NOMO-1 (cell line): ENCODE measurements at regions not wholly inside any gene's neighbourhood (a gene's known extent, or its start where the extent isn't known, plus 50 kb on each side); places are given as distances from the start of the nearest gene placed in this dataset.

Source experiments
- DNase-seq, 2 experiments: peaks; one replicate each; lab custom pipeline; 2025; ENCODE audit not compliant: unreplicated experiment in 2 of 2; lab: John Stamatoyannopoulos, UW

GRCh38 chr10:36704124-36704523 is 421.3 kb upstream of the ANKRD30A start:
- DNase-seq, result no peak

DNA sequence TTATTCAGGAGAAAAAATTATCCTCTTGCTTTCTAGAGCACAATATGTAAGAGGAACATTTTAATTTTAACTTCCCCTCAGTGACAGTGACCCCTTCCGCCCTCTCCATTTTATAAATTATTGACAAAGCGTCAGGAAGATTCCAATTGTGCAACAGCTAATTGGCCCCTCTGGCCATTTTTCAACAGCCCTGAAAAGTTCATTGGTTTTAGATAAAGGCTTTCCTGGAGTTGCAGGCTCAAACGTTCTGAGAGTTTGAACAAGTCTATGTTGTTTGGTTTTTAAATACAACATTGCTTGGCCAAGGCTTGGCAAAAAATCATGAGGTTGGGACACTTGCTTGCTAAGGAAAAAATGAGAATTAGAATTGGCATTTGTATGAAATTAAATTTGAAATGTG is 422.2 kb upstream of the ANKRD30A start:
- no peak for DNase-seq

DNA sequence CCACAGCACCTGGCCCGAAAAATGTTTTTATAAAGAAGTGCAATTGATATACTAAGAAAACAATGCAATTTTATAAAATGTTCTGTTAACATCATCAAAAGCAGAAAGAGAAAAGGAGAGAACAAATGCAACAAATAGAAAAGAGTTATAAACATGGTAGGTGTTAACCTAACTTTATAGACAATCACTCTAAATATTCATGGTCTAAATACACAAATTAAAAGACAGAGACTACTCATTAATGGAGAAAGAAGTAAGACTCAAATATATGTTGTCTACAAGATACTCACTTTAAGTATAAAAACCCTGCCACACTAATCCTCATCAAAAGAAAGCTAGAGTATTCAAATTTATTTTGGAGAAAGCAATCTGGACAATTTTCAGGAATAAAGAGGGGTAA is 425.3 kb upstream of the ANKRD30A start:
- no peak for DNase-seq

DNA sequence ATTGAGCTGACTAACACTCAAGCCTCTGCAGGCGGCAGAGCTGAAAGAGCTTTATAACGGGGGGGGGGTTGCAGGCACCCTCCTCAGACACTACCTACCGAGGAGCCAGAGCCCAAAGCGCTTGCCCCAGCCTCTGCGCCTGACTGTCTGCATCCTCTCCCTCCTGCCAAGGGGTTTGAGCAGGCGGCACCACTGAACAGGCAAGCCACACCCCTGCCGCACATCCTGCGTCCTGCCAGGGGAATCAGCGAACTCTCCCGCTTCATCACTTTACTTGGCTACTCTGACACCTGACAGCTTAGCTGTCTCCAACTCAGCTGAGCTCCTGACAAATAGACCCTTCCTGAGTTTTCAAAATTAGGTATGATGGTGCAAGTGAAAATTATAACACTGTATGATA is 432.6 kb upstream of the ANKRD30A start:
- DNase-seq, result no peak

- DNase-seq, result no peak
These were observed 436.7 kb upstream of the ANKRD30A start for GRCh38 chr10:36688717-36689116.

DNA sequence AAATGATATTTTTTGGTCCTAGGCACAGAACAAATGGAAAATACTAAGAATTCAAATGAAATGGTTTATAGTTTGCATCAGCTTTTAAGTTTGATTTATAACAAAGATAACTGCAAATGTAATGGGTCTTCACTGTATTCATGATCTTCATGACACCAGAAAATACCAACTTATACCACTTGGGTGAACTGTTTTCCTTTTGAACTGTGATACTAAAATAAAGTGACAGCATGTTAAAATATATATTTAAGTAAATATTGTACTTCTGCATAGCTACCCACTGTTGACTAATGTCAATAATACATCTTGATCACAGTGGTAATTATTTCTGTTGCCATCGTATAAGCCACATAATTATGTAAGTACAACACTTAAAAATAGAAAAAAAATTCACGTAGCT is 442.0 kb upstream of the ANKRD30A start:
- DNase-seq, result no peak

- DNase-seq, result no peak
These were observed 443.4 kb upstream of the ANKRD30A start for GRCh38 chr10:36681751-36682632.

- no peak for DNase-seq
These were observed 445.8 kb upstream of the ANKRD30A start for GRCh38 chr10:36679554-36679953.

- DNase-seq, result no peak
These were observed 448.0 kb upstream of the ANKRD30A start for GRCh38 chr10:36677431-36677768.

DNA sequence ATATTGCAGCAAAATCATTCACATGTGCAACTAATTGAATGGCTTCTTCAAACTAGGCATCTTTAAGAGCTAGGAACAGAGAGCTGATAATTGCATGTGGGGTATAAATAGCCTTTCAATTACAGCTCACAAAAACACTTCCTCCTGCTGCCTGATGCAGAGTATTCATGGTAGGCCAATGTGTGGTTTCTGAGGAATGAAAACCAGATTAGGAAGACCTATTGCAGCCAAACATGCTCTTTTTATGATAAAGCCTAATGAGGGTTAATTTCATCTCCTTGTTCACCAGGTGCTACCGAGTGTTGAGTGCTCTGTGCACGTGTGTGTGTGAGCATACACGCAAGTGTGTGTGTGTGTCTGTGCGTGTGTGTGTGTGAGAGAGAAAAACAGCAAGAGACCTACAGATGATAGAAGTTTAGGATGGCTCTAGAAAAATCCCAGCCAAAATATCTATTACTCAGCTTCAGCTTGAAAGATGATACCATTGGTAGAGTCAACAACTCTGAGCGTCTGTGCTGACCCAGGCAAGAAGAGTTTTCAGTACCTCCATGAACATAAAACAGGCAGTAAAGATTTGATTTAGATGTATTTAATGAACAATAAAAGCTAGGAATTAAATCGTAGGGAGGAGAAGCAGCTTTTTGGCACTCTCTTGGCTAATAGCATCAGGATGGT is 448.5 kb upstream of the ANKRD30A start:
- DNase-seq, result no peak

DNA sequence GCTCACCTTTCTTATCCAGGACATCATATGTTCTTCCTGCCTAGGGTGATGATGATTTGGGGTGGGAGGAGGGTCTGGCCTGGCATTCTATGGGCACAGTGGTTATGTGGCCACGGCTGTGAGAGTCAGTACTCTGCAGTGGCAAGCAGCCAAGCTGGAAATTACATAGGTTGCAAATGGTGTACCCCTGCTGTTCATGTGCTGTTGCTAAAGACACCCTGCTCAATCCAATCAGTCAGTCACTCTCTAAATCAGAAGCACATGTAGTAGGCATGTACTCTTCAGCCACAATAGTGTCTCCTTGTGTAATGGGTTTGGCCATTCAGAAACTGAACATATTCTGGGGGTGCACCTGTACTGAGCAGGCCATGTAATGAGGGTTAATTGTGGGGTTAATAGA is 449.1 kb upstream of the ANKRD30A start:
- DNase-seq, result no peak

- no peak for DNase-seq
These were observed 449.9 kb upstream of the ANKRD30A start for GRCh38 chr10:36675458-36675880.

DNA sequence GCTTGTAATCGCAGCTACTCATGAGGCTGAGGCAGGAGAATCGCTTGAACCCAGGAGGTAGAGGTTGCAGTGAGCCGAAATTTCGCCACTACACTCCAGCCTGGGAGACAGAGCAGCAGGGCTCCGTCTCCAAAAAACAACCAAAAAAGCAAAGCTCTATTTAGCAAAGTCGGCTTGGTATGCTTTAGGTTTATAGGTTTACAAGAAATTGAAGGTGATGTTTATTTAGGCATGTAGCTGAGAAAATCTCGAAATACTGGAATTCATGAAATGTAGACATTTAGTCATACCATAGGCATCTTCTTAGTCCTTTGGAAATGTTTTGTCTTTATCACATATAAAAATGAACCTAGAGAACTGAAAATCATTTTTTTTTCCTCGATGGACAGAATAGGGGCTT is 453.8 kb upstream of the ANKRD30A start:
- no peak for DNase-seq

GRCh38 chr10:36670621-36671402 is 454.6 kb upstream of the ANKRD30A start:
- DNase-seq, result no peak

GRCh38 chr10:36669615-36670352 is 455.6 kb upstream of the ANKRD30A start:
- DNase-seq, result no peak

DNA sequence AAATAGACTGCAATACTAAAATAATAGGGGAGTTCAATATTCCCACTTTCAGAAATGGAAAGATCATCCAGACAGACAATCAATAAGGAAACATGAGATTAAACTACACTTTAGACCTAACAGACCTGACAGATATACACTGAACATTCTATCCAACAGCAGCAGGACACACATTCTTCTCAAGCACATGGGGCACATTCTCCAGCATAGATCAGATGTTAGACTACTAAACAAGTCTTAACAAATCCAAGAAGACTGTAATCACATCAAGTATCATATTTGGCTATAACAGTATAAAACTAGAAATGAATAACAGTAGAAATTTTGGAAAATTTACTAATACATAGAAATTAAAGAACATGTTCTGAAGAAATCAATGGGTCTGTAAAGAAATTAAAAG is 458.9 kb upstream of the ANKRD30A start:
- no peak for DNase-seq

- DNase-seq, result no peak
These were observed 462.8 kb upstream of the ANKRD30A start for GRCh38 chr10:36662571-36662970.

DNA sequence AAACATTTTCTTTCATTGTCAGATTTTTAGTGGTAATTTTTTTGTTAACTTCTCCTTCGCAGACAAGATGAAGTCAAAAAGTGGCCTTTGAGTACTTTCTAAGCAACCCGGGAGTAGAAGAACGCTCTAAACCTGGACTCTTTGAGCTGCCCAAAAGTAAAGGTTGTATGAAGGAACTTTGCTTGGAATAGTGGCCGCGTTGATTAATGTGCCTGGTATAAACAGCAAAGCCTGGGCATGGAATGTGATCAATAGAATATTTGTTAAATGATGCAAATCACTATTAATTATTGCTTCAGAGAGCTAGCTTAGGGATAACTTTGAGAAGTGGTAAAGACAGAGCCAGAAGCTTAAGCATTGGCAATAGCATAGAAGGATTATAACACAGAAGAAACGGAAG is 475.1 kb upstream of the ANKRD30A start:
- no peak for DNase-seq

DNA sequence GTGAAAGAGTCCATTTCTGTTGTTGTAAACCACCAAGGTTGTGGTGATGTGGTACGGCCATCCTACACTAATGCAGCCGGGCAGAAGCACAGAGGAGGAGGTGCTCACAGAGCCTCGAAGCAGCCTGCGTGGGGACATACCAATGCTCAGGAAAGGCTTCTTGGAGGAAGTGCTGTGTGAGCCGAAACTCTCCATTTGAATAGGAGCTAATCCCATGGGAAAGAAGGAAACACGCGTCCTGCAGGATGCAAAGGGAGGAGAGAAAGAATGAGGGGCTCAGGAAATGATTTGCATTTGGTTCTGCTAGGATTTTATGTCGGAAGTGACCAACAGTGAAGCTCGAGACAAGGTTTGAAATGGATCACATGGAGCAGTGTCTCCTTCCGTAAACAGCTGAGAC is 477.9 kb upstream of the ANKRD30A start:
- no peak for DNase-seq

DNA sequence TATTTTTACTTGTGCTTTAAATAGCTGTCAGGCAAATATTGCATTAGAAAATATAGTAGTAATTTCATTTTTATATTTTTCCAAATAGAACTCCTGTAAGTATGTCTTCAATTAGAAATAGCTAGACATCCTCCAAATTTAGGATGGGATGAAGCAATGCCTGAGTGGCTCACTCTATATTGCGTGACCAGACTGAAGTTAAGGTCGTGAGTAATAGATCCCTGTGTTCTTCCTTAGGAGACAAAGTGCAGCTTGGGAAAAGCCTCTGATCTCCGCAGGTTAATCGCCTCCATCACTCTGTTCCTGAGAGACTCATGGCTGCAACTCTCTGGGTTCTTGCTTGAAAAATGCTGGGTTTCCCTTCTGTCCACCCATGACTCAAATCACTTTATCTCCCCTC is 484.8 kb upstream of the ANKRD30A start:
- DNase-seq, result no peak
